HL-60 (cell line): ENCODE measurements at regions not wholly inside any gene's neighbourhood (a gene's known extent, or its start where the extent isn't known, plus 50 kb on each side); places are given as distances from the start of the nearest gene placed in this dataset.

Source experiments
- DNase-seq, 2 experiments: peaks; one replicate each; pipeline ENCODE4 v3.0.0-alpha.2; 2010 to 2020; ENCODE audit warnings: low read depth in 1 of 2, low spot score in 1 of 2
- H3K27ac ChIP-seq: fragments of 250-450 bp; sonication (Bioruptor Pico); replicated peaks from 2 replicates; pipeline ENCODE4 v1.5.1; 2020; ENCODE audit warnings: mild to moderate bottlenecking, moderate library complexity
- H3K27me3 ChIP-seq: fragments of 250-450 bp; sonication (Bioruptor Pico); 2 replicates; pipeline ENCODE4 v1.5.1; 2021; ENCODE audit warnings: mild to moderate bottlenecking, moderate library complexity; ENCODE audit not compliant: insufficient read depth, poor library complexity, severe bottlenecking
- H3K4me3 ChIP-seq: replicated peaks from 2 replicates; pipeline ENCODE4 v1.5.1; 2011; ENCODE audit warnings: mild to moderate bottlenecking, control low read depth, low read length; ENCODE audit not compliant: insufficient read depth
- GABPA ChIP-seq: IDR thresholded peaks from 2 replicates; pipeline ENCODE4 v1.6.1; 2012; ENCODE audit warnings: low read depth
- POLR2AphosphoS5 ChIP-seq: IDR thresholded peaks from 2 replicates; pipeline ENCODE4 v1.6.1; 2012; ENCODE audit warnings: low read depth
- SPI1 ChIP-seq: IDR thresholded peaks from 2 replicates; pipeline ENCODE4 v1.6.1; 2012; ENCODE audit warnings: low read depth, mild to moderate bottlenecking, borderline replicate concordance
- TF ChIP-seq, protein P1 (sequence below): IDR thresholded peaks from one replicate; pipeline ENCODE4 v1.5.1; 2011; ENCODE audit warnings: low read length, control low read depth, inconsistent platforms; ENCODE audit not compliant: insufficient read depth
- TF ChIP-seq, protein P2 (sequence below): IDR thresholded peaks from 2 replicates; pipeline ENCODE4 v1.6.1; 2012; ENCODE audit warnings: low read depth; ENCODE audit not compliant: insufficient replicate concordance

DNA sequence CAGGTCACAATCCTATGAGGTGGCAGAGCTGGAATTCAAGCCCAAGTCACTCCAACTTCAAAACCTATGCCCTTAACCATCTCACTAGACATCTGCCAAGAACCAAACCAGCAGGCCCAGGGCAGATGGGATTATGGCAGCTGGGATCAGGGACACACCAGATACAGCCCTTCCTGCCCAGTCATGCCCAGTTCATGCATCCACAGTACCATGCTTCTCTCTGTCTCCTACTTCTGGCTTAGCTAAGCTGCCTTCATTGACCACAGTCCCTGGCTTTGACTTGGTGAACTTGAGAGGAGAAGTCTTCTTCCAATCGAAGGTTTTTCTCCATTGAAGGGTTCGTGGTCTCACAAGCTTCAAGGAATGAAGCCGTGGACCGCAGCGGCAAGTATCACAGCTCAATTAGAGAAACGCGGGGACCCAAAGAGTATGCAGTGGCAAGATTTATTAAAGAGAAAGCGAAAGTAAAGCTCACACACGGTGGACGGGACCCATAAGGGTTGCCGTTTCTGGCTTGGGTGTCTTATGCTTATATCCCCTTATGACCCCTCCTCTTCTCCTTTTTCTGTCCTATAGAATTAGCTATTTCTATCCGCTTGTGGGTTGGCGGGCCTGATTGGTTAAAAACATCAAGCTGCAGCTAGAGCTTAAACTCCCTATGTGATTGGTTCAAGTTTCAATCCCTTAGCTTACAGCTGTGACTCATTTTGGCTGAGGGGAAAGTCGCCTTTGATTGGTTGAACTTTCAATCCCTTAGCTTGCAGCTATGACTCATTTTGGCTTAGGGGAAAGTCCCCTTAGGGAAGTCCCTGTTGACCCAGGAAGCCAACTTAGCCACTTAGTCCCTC lies 101.2 kb downstream of the TRIM36 start:
- no peak for DNase-seq
- Histone ChIP-seq H3K4me3 (no peak overlapping the region), H3K27me3 (no peaks in the 10 kb centered on the region), H3K27ac (no peak overlapping the region)
- TF ChIP-seq, protein P1, sequence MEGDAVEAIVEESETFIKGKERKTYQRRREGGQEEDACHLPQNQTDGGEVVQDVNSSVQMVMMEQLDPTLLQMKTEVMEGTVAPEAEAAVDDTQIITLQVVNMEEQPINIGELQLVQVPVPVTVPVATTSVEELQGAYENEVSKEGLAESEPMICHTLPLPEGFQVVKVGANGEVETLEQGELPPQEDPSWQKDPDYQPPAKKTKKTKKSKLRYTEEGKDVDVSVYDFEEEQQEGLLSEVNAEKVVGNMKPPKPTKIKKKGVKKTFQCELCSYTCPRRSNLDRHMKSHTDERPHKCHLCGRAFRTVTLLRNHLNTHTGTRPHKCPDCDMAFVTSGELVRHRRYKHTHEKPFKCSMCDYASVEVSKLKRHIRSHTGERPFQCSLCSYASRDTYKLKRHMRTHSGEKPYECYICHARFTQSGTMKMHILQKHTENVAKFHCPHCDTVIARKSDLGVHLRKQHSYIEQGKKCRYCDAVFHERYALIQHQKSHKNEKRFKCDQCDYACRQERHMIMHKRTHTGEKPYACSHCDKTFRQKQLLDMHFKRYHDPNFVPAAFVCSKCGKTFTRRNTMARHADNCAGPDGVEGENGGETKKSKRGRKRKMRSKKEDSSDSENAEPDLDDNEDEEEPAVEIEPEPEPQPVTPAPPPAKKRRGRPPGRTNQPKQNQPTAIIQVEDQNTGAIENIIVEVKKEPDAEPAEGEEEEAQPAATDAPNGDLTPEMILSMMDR: no peak
- no peak for TF ChIP-seq POLR2AphosphoS5
- TF ChIP-seq GABPA: no peak
- TF ChIP-seq, protein P2, sequence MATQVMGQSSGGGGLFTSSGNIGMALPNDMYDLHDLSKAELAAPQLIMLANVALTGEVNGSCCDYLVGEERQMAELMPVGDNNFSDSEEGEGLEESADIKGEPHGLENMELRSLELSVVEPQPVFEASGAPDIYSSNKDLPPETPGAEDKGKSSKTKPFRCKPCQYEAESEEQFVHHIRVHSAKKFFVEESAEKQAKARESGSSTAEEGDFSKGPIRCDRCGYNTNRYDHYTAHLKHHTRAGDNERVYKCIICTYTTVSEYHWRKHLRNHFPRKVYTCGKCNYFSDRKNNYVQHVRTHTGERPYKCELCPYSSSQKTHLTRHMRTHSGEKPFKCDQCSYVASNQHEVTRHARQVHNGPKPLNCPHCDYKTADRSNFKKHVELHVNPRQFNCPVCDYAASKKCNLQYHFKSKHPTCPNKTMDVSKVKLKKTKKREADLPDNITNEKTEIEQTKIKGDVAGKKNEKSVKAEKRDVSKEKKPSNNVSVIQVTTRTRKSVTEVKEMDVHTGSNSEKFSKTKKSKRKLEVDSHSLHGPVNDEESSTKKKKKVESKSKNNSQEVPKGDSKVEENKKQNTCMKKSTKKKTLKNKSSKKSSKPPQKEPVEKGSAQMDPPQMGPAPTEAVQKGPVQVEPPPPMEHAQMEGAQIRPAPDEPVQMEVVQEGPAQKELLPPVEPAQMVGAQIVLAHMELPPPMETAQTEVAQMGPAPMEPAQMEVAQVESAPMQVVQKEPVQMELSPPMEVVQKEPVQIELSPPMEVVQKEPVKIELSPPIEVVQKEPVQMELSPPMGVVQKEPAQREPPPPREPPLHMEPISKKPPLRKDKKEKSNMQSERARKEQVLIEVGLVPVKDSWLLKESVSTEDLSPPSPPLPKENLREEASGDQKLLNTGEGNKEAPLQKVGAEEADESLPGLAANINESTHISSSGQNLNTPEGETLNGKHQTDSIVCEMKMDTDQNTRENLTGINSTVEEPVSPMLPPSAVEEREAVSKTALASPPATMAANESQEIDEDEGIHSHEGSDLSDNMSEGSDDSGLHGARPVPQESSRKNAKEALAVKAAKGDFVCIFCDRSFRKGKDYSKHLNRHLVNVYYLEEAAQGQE: no peak

DNA sequence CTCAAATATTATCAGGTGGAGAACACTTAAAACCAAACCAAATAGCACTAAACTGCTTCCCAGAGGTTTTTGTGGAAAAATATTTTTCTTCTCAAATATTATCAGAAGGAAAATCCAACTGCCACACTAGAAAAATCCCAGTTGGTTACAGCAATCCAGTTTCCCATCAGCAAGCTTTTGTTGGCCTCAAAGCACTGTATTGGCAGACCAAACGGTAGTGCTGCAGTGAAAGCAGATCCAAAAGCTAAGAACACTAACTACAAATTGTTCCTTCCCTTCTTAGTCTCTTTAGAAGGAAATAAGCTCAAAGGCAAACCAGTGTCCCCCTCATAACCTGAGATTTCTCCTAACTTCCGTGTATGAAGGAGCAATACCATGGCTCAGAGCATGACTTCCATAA lies 105.3 kb downstream of the TRIM36 start:
- TF ChIP-seq, protein P2: no peak
- TF ChIP-seq POLR2AphosphoS5 (no peak), SPI1 (no peak), GABPA (no peak)
- TF ChIP-seq, protein P1: no peak
- Histone ChIP-seq H3K27me3 (no peaks in the 10 kb centered on the region), H3K27ac (no peak overlapping the region), H3K4me3 (no peak overlapping the region)
- DNase-seq: no peak

DNA sequence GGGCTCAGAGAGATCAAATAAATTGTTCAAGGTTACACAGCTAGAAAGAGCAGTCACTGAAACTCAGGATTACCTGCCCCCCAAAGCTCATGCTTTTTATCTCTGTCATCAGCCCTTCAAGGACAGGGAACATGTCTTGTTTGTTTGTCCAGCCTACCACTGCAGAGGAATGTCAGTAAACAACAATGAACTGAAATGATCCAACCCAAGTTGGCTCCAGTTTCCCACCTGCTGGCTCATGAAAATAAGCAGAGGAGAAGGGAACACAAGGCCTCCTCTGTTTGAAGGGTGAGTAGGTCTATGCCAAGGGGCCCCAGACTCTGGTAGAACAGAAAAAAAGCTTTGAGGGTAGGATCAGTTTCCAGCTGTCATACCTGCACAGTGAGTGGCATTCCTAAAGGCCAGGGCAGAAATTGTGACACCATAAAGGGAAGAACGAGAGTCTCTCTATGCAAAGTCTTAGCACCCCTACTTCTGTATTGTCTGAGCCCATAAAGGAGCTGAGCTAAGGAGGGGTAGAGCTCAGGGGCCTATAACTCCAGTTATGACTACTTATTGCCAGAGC lies 115.2 kb downstream of the TRIM36 start:
- Histone ChIP-seq H3K27me3 (no peaks in the 10 kb centered on the region), H3K4me3 (no peak overlapping the region), H3K27ac (no peak overlapping the region)
- DNase-seq: no peak
- TF ChIP-seq, protein P2: no peak
- no peak for TF ChIP-seq GABPA
